Neural cell (in vitro differentiated cells): ENCODE measurements at regions not wholly inside any gene's neighbourhood (a gene's known extent, or its start where the extent isn't known, plus 50 kb on each side); places are given as distances from the start of the nearest gene placed in this dataset.

Experiments used
- EZH2 ChIP-seq: fragments of 200-600, 300-800 bp; shearing (Covaris generic), sonication (generic); IDR thresholded peaks from 2 replicates; pipeline ENCODE4 v1.6.1; 2014; ENCODE audit warnings: antibody characterized with exemption, low read length, borderline replicate concordance, mild to moderate bottlenecking; ENCODE audit not compliant: insufficient read depth, poor library complexity, severe bottlenecking
- MXI1 ChIP-seq: fragments of 450-650 bp; conservative IDR thresholded peaks from 2 replicates; pipeline ENCODE4 v1.6.1; 2014; ENCODE audit warnings: antibody characterized with exemption, mild to moderate bottlenecking; ENCODE audit not compliant: poor library complexity, severe bottlenecking
- RAD21 ChIP-seq: fragments of 450-650 bp; conservative IDR thresholded peaks from 2 replicates; pipeline ENCODE4 v1.6.1; 2014; ENCODE audit warnings: antibody characterized with exemption, mild to moderate bottlenecking, moderate library complexity
- REST ChIP-seq: IDR thresholded peaks from 2 replicates; pipeline ENCODE4 v1.6.1; 2012; ENCODE audit warnings: borderline replicate concordance
- SMC3 ChIP-seq: fragments of 450-650 bp; conservative IDR thresholded peaks from 2 replicates; pipeline ENCODE4 v1.6.1; 2014; ENCODE audit warnings: antibody characterized with exemption, mild to moderate bottlenecking, moderate library complexity; ENCODE audit not compliant: poor library complexity
- TAF1 ChIP-seq: IDR thresholded peaks from 2 replicates; pipeline ENCODE4 v1.6.1; 2012; ENCODE audit warnings: low read depth
- TF ChIP-seq, protein P1 (sequence below): fragments of 450-650 bp; IDR thresholded peaks from 2 replicates; pipeline ENCODE4 v1.5.1; 2014; ENCODE audit warnings: antibody characterized with exemption, mild to moderate bottlenecking, moderate library complexity; ENCODE audit not compliant: poor library complexity, severe bottlenecking

- TF ChIP-seq, protein P1, sequence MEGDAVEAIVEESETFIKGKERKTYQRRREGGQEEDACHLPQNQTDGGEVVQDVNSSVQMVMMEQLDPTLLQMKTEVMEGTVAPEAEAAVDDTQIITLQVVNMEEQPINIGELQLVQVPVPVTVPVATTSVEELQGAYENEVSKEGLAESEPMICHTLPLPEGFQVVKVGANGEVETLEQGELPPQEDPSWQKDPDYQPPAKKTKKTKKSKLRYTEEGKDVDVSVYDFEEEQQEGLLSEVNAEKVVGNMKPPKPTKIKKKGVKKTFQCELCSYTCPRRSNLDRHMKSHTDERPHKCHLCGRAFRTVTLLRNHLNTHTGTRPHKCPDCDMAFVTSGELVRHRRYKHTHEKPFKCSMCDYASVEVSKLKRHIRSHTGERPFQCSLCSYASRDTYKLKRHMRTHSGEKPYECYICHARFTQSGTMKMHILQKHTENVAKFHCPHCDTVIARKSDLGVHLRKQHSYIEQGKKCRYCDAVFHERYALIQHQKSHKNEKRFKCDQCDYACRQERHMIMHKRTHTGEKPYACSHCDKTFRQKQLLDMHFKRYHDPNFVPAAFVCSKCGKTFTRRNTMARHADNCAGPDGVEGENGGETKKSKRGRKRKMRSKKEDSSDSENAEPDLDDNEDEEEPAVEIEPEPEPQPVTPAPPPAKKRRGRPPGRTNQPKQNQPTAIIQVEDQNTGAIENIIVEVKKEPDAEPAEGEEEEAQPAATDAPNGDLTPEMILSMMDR: no peak
- no peak for TF ChIP-seq REST
- no peak for TF ChIP-seq SMC3
- no peak for TF ChIP-seq TAF1
- no peak for TF ChIP-seq MXI1
- TF ChIP-seq EZH2: no peak
- TF ChIP-seq RAD21: no peak
Measured at GRCh38 chr20:7038029-7038428, 270.5 kb downstream of the BMP2 start.
